ELR (cell line): ENCODE measurements at regions not wholly inside any gene's neighbourhood (a gene's known extent, or its start where the extent isn't known, plus 50 kb on each side); places are given as distances from the start of the nearest gene placed in this dataset.
"Not testable (repeated sequence)": the region's sequence is repeated elsewhere in the genome, so short reads cannot be mapped to it uniquely, and the experiment has no call there.

Experiments used
- DNase-seq: peaks from one replicate; pipeline ENCODE4 v3.0.0-alpha.2; 2015; ENCODE audit warnings: low read depth

- DNase-seq = no peak
Observed at GRCh38 chr1:191348328-191348727, 809.9 kb upstream of the RGS18 start.

- DNase-seq = no peak
Observed at GRCh38 chr1:191350938-191351337, 807.3 kb upstream of the RGS18 start.

- no peak for DNase-seq
Observed at GRCh38 chr1:191358724-191359123, 799.5 kb upstream of the RGS18 start.

GRCh38 chr1:191366686-191367085, 791.6 kb upstream of the RGS18 start:
- DNase-seq = no peak

GRCh38 chr1:191368891-191369654, 789.2 kb upstream of the RGS18 start:
- peak; percentile 5 for DNase-seq

- DNase-seq = no peak
Observed at GRCh38 chr1:191371626-191372025, 786.6 kb upstream of the RGS18 start.

GRCh38 chr1:191388283-191388682, 770.0 kb upstream of the RGS18 start:
- no peak for DNase-seq

- DNase-seq = no peak
Observed at GRCh38 chr1:191396622-191397021, 761.6 kb upstream of the RGS18 start.

- DNase-seq = no peak
Observed at GRCh38 chr1:191398551-191398950, 759.7 kb upstream of the RGS18 start.

- DNase-seq = no peak
Observed at GRCh38 chr1:191405417-191405816, 752.8 kb upstream of the RGS18 start.

- no peak for DNase-seq
Observed at GRCh38 chr1:191414981-191415640, 743.2 kb upstream of the RGS18 start.

- DNase-seq = no peak
Observed at GRCh38 chr1:191419842-191420241, 738.4 kb upstream of the RGS18 start.

GRCh38 chr1:191427593-191427992, 730.7 kb upstream of the RGS18 start:
- DNase-seq = no peak

- DNase-seq = no peak
Observed at GRCh38 chr1:191432817-191433216, 725.4 kb upstream of the RGS18 start.

GRCh38 chr1:191438979-191439378, 719.3 kb upstream of the RGS18 start:
- DNase-seq = no peak

- not testable (repeated sequence) for DNase-seq
Observed at GRCh38 chr1:191448279-191448678, 710.0 kb upstream of the RGS18 start.

GRCh38 chr1:191452586-191452985, 705.7 kb upstream of the RGS18 start:
- DNase-seq = no peak

- no peak for DNase-seq
Observed at GRCh38 chr1:191453487-191453886, 704.8 kb upstream of the RGS18 start.

- DNase-seq = no peak
Observed at GRCh38 chr1:191457889-191458288, 700.4 kb upstream of the RGS18 start.

- peak; percentile 12 for DNase-seq
Observed at GRCh38 chr1:191460234-191460633, 698.0 kb upstream of the RGS18 start.

- no peak for DNase-seq
Observed at GRCh38 chr1:191483988-191484387, 674.3 kb upstream of the RGS18 start.

- DNase-seq = no peak
Observed at GRCh38 chr1:191490303-191490702, 668.0 kb upstream of the RGS18 start.

GRCh38 chr1:191495040-191495439, 663.2 kb upstream of the RGS18 start:
- no peak for DNase-seq

GRCh38 chr1:191498318-191498717, 659.9 kb upstream of the RGS18 start:
- peak; percentile 79 for DNase-seq
